ENCODE measurements at regions not wholly inside any gene's neighbourhood (a gene's known extent, or its start where the extent isn't known, plus 50 kb on each side); places are given as distances from the start of the nearest gene placed in this dataset.

GRCh38 chr2:64400105-64400728, 53.7 kb upstream of the LGALSL start:
- no peaks in the 10 kb centered on the region for H3K27me3 ChIP-seq (ENCODE audit: control insufficient read depth in 2 of 2, insufficient read depth in 2 of 2, low read length in 2 of 2)
- Mint-ChIP-seq H3K27me3 (ENCODE audit: low read depth in 3 of 3) (peaks cover 0 to 5% (median 0%) of the 10 kb centered on the region in 3 donors), H3K27ac (no peak overlapping the region), H3K36me3 (no peaks in the 10 kb centered on the region), H3K4me3 (no peak overlapping the region), H3K9me3 (peaks cover 0 to 3% (median 0%) of the 10 kb centered on the region in 7 donors), H3K4me1 (peaks cover 45% of the 10 kb centered on the region)
- H3K4me3 ChIP-seq (replicated peaks in 1 of 3; ENCODE audit: low read depth in 2 of 3, low read length in 3 of 3): no peak overlapping the region
- no peaks in the 10 kb centered on the region for H3K79me2 ChIP-seq (ENCODE audit: insufficient read depth, low read length)
- H2AFZ ChIP-seq (ENCODE audit: insufficient read depth, low read depth, low read length, poor library complexity, severe bottlenecking): no peak overlapping the region
- no peak for DNase-seq
- no peaks in the 10 kb centered on the region for H3K36me3 ChIP-seq (replicated peaks in 1 of 2; ENCODE audit: control insufficient read depth in 1 of 2, insufficient read depth in 2 of 2, low read length in 2 of 2)
- H3K4me2 ChIP-seq (replicated peaks; ENCODE audit: extremely low read depth, low read length, poor library complexity, severe bottlenecking): no peak overlapping the region
- no peaks in the 10 kb centered on the region for H3K9me3 ChIP-seq (replicated peaks in 1 of 2; ENCODE audit: control insufficient read depth in 1 of 2, insufficient read depth in 1 of 2, low read length in 2 of 2)
- H4K20me1 ChIP-seq (ENCODE audit: insufficient read depth, low read length): no peaks in the 10 kb centered on the region
- H3K27ac ChIP-seq (ENCODE audit: low read depth in 1 of 2, low read length in 2 of 2): no peak overlapping the region
- 100% methylated on average over 2 of the region's 4 CpGs for WGBS (ENCODE audit: insufficient coverage)
- H3K4me1 ChIP-seq (ENCODE audit: control insufficient read depth in 1 of 2, insufficient read depth in 2 of 2, low read length in 2 of 2): peaks cover 16 to 19% of the 10 kb centered on the region in 2 donors
- intact Hi-C loops (cut with micrococcal nuclease): no loop called here
- H3K9ac ChIP-seq (ENCODE audit: insufficient read depth, low read length, poor library complexity, severe bottlenecking): no peak overlapping the region
- no peak for TF ChIP-seq CTCF (IDR thresholded peaks at IDR 0.05)

DNA sequence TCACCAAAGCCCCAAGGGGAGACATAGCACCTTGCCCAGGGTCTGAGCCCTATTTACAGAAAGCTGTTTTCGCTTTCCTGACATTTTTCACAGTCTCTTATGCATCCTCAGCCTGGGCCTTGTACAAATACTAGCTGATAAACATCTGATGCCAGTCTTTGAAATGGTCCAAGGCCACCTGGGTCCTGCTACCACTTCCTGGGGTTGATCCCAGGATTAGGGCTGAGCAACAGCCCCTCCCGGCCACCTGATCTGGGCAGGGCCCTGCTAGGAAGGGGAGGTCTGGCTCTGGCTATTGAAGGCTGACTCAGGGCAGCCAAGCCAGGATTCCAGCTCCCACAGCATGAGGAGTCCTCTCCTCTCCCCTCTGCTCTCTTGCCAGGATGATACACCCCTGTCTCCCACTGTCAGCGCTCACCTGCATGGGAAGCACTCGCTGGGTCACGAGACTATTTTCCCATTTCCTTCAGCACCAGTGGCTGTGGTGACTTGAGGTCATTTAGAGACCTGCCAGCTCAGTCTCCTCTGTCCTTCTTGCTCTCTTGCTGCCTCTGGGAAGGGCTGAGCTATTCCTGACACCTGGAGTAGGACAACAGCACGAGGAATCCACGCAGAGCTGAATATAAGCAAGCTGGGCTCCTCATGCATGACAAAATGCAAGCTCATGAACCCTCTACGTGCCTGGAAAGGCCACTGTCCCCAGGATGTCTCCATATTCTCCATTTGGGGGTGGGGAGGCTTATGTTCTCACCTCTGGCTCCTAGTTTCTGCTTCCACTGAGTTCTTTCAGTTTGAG, 53.0 kb upstream of the LGALSL start:
- Mint-ChIP-seq H3K27me3 (ENCODE audit: low read depth in 3 of 3) (peaks cover 0 to 5% (median 0%) of the 10 kb centered on the region in 3 donors), H3K36me3 (no peaks in the 10 kb centered on the region), H3K4me1 (peaks cover 52% of the 10 kb centered on the region), H3K27ac (no peak overlapping the region), H3K9me3 (peaks cover 0 to 5% (median 0%) of the 10 kb centered on the region in 7 donors), H3K4me3 (no peak overlapping the region)
- Histone ChIP-seq H4K20me1 (ENCODE audit: insufficient read depth, low read length) (no peaks in the 10 kb centered on the region), H2AFZ (ENCODE audit: insufficient read depth, low read depth, low read length, poor library complexity, severe bottlenecking) (no peak overlapping the region), H3K27ac (ENCODE audit: low read depth in 1 of 2, low read length in 2 of 2) (no peak overlapping the region), H3K36me3 (replicated peaks in 1 of 2; ENCODE audit: control insufficient read depth in 1 of 2, insufficient read depth in 2 of 2, low read length in 2 of 2) (no peaks in the 10 kb centered on the region), H3K4me3 (replicated peaks in 1 of 3; ENCODE audit: low read depth in 2 of 3, low read length in 3 of 3) (no peak overlapping the region), H3K4me2 (replicated peaks; ENCODE audit: extremely low read depth, low read length, poor library complexity, severe bottlenecking) (no peak overlapping the region), H3K4me1 (ENCODE audit: control insufficient read depth in 1 of 2, insufficient read depth in 2 of 2, low read length in 2 of 2) (peaks cover 16 to 19% of the 10 kb centered on the region in 2 donors), H3K27me3 (ENCODE audit: control insufficient read depth in 2 of 2, insufficient read depth in 2 of 2, low read length in 2 of 2) (no peaks in the 10 kb centered on the region), H3K9ac (ENCODE audit: insufficient read depth, low read length, poor library complexity, severe bottlenecking) (no peak overlapping the region), H3K79me2 (ENCODE audit: insufficient read depth, low read length) (no peaks in the 10 kb centered on the region), H3K9me3 (replicated peaks in 1 of 2; ENCODE audit: control insufficient read depth in 1 of 2, insufficient read depth in 1 of 2, low read length in 2 of 2) (no peaks in the 10 kb centered on the region)
- DNase-seq: no peak
- WGBS (ENCODE audit: insufficient coverage): 100% methylated on average over 4 of the region's 8 CpGs
- intact Hi-C loops (cut with micrococcal nuclease): no loop called here
- no peak for TF ChIP-seq CTCF (IDR thresholded peaks at IDR 0.05)
